Nephron (organoid): ENCODE measurements at regions not wholly inside any gene's neighbourhood (a gene's known extent, or its start where the extent isn't known, plus 50 kb on each side); places are given as distances from the start of the nearest gene placed in this dataset.

ENCODE experiments used
- H3K27ac Mint-ChIP-seq, 3 experiments: 2 replicates each; pipeline ENCODE4 v1.8.0; 2020; ENCODE audit warnings: mixed read lengths in 3 of 3, mild to moderate bottlenecking in 2 of 3, moderate library complexity in 1 of 3
- H3K27me3 Mint-ChIP-seq: 2 replicates; pipeline ENCODE4 v1.8.0; 2021; ENCODE audit warnings: low read depth, mild to moderate bottlenecking, moderate library complexity, mixed read lengths
- H3K36me3 Mint-ChIP-seq: 2 replicates; pipeline ENCODE4 v1.8.0; 2020; ENCODE audit warnings: low read depth, mixed read lengths
- H3K4me1 Mint-ChIP-seq: 2 replicates; pipeline ENCODE4 v1.8.0; 2020; ENCODE audit warnings: mixed read lengths
- H3K4me3 Mint-ChIP-seq, 3 experiments: 2 replicates each; pipeline ENCODE4 v1.8.0; 2020; ENCODE audit warnings: mild to moderate bottlenecking in 3 of 3, mixed read lengths in 3 of 3, moderate library complexity in 2 of 3
- H3K9me3 Mint-ChIP-seq: 2 replicates; pipeline ENCODE4 v1.8.0; 2020; ENCODE audit warnings: mixed read lengths
- TF ChIP-seq, protein P1 (sequence below), 3 experiments: fragments of 200-600 bp; sonication (generic); IDR thresholded peaks; one replicate each; pipeline ENCODE4 v1.5.0; 2021; ENCODE audit warnings: antibody characterized with exemption in 3 of 3; ENCODE audit not compliant: unreplicated experiment in 3 of 3

DNA sequence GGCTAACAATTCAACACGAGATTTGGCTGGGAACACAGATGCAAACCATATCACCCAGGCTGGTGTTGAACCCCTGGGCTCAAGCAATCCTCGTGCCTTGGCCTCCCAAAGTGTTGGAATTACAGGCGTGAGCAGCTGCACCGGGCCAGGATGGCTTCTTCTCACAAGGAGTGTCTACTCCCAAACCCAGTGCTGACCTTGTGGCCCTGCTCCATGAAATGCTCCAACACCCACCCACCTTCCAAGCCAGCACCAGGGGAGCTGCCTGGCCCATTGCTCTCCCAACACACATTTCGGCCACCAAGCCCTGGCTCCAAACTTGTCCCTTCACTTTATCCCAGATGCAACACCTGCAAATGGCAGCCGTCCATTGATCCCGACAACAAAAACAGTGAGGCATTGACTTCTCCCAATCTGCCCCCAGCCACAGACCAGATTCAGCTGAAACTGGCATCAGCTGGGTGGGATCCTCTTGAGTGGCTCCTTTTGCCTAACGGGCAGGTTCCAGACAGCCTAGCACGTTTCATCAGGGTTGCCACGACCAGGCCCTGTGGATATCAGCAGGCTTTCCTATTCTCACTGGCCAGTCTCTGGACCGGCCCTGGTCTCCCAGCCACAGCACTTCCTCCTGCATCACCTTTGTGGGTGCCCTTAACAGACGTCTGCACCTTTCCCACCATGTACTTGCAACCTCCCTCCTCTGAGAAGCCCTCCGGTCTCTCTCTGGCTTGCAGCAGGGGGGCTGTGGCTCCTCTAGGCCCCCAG is 105.7 kb upstream of the CARD11 start:
- TF ChIP-seq, protein P1, sequence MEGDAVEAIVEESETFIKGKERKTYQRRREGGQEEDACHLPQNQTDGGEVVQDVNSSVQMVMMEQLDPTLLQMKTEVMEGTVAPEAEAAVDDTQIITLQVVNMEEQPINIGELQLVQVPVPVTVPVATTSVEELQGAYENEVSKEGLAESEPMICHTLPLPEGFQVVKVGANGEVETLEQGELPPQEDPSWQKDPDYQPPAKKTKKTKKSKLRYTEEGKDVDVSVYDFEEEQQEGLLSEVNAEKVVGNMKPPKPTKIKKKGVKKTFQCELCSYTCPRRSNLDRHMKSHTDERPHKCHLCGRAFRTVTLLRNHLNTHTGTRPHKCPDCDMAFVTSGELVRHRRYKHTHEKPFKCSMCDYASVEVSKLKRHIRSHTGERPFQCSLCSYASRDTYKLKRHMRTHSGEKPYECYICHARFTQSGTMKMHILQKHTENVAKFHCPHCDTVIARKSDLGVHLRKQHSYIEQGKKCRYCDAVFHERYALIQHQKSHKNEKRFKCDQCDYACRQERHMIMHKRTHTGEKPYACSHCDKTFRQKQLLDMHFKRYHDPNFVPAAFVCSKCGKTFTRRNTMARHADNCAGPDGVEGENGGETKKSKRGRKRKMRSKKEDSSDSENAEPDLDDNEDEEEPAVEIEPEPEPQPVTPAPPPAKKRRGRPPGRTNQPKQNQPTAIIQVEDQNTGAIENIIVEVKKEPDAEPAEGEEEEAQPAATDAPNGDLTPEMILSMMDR (IDR thresholded peaks at IDR 0.05; ENCODE audit: unreplicated experiment in 3 of 3): no peak
- peak overlapping the region in 1 of 3 experiments; percentile 53 for H3K27ac Mint-ChIP-seq
- peaks cover 4% of the 10 kb centered on the region for H3K9me3 Mint-ChIP-seq
- H3K27me3 Mint-ChIP-seq: peaks cover 13% of the 10 kb centered on the region
- peaks cover 9% of the 10 kb centered on the region for H3K4me1 Mint-ChIP-seq
- no peak overlapping the region for H3K4me3 Mint-ChIP-seq
- H3K36me3 Mint-ChIP-seq: no peaks in the 10 kb centered on the region

DNA sequence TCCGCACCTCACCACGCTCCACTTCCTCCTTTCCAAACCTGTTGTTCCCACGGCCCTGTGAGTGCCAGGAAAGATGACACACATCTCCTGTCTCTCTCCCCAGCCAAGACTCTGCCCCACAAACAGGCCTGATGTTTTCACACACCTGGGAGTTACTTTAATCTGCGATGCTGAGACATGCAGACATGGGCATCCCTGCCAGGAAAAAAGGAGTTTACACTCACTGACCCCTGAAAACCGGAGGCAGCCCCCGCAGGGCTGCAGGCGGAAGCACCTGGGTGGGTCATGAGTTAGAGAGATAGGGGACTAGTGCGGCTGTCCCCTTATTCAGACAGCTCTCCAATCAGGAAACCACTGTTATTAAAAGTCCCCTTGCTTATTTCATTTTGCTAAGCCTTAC is 106.4 kb upstream of the CARD11 start:
- H3K4me1 Mint-ChIP-seq: peaks cover 5% of the 10 kb centered on the region
- H3K27me3 Mint-ChIP-seq: peaks cover 19% of the 10 kb centered on the region
- H3K36me3 Mint-ChIP-seq: no peaks in the 10 kb centered on the region
- H3K27ac Mint-ChIP-seq: no peak overlapping the region
- peaks cover 8% of the 10 kb centered on the region for H3K9me3 Mint-ChIP-seq
- TF ChIP-seq, protein P1 (IDR thresholded peaks at IDR 0.05; ENCODE audit: unreplicated experiment in 3 of 3): no peak
- H3K4me3 Mint-ChIP-seq: no peak overlapping the region

DNA sequence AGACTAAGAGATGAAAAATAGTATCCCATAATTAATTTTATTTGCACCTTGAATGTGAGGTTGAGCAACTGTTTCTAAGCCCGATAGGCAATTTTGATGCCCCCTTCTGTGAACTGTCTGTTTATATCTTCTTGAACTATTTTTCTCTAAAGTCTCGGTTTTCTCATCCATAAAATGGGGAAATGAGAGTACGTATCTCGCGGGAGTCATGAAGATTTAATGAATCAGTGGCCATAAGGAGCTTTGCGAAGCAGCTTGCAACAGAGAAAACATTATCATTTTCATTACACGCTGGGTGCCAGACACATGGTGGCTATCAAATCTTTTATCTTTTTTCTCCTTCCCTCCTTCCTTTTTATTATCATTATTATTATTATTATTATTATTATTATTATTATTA is 108.1 kb upstream of the CARD11 start:
- H3K36me3 Mint-ChIP-seq: no peaks in the 10 kb centered on the region
- TF ChIP-seq, protein P1 (IDR thresholded peaks at IDR 0.05; ENCODE audit: unreplicated experiment in 3 of 3): no peak
- peaks cover 11% of the 10 kb centered on the region for H3K9me3 Mint-ChIP-seq

DNA sequence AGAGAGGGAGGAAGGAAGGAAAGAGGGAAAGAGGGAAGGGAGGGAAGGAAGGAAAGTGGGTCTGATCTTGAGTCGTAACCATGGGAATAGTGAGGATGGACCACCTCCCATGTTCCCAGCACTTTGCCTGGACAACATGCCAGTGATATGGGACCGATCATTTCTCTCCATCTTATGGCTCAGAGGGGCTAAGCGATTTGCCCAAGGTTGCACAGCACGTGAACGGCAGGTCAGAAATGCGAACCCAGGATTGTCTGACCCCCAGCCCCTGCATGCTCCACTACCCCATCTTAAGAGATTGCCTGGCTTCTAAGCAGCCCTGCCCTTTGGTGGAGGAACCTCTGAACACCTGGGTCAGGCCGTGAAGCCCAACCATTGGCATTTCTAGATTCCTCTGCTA is 109.0 kb upstream of the CARD11 start:
- TF ChIP-seq, protein P1 (IDR thresholded peaks at IDR 0.05; ENCODE audit: unreplicated experiment in 3 of 3): no peak
- H3K36me3 Mint-ChIP-seq: no peaks in the 10 kb centered on the region

More for the DNA sequence above, 108.1 kb upstream of the CARD11 start:
- Mint-ChIP-seq H3K4me1 (peaks cover under 1% of the 10 kb centered on the region), H3K4me3 (no peak overlapping the region), H3K27me3 (peaks cover 20% of the 10 kb centered on the region), H3K27ac (no peak overlapping the region)

DNA sequence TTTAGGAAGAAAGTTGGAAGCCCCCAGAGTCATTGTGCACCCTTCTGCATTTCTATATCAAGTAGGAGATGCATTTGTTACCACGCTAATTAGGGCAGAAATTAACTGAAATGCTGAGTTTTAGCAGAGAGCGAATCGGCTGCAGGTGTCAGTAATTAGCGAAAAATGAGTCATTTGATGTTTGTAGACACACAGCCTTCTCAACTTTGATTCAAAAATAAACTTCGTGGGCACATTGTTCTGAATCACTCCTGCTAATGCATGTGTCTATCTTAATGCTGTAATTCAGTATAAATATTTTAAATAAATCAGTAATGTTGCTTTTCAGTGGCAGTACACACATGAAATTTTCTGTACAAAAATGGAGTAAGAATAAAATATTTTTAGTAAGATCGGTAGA is 109.5 kb upstream of the CARD11 start:
- H3K9me3 Mint-ChIP-seq: peaks cover 11% of the 10 kb centered on the region
- TF ChIP-seq, protein P1 (IDR thresholded peaks at IDR 0.05; ENCODE audit: unreplicated experiment in 3 of 3): no peak
- H3K36me3 Mint-ChIP-seq: no peaks in the 10 kb centered on the region
- peaks cover 6% of the 10 kb centered on the region for H3K4me1 Mint-ChIP-seq
- H3K27ac Mint-ChIP-seq: no peak overlapping the region
- no peak overlapping the region for H3K4me3 Mint-ChIP-seq
- H3K27me3 Mint-ChIP-seq: peaks cover 16% of the 10 kb centered on the region

More for the DNA sequence above, 109.0 kb upstream of the CARD11 start:
- Mint-ChIP-seq H3K4me3 (no peak overlapping the region), H3K27ac (no peak overlapping the region), H3K27me3 (peaks cover 18% of the 10 kb centered on the region), H3K4me1 (peaks cover 2% of the 10 kb centered on the region), H3K9me3 (peaks cover 11% of the 10 kb centered on the region)

DNA sequence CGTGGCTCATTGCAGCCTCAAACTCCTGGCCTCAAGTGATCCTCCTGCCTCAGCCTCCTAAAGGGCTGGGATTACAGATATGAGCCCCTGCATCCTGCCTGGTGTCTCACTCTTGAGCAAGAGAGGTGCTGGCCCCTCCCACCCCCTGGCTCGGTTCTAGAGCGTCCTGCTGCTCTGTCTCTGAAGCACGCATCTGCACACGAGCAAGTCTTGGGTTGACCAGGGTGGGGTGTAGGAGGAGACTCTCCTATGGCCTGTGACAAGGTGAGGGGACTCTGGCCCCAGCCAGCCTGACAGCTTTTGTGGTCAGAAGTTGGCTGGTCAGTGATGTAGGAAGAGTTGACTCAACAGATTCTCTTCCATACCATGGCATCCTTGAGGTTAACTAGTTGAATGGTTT is 110.7 kb upstream of the CARD11 start:
- Mint-ChIP-seq H3K36me3 (no peaks in the 10 kb centered on the region), H3K27me3 (peaks cover 24% of the 10 kb centered on the region), H3K4me1 (peaks cover 12% of the 10 kb centered on the region), H3K4me3 (no peak overlapping the region), H3K9me3 (peaks cover 11% of the 10 kb centered on the region), H3K27ac (no peak overlapping the region)
- TF ChIP-seq, protein P1 (IDR thresholded peaks at IDR 0.05; ENCODE audit: unreplicated experiment in 3 of 3): no peak
